ENCODE measurements at regions not wholly inside any gene's neighbourhood (a gene's known extent, or its start where the extent isn't known, plus 50 kb on each side); places are given as distances from the start of the nearest gene placed in this dataset.

DNA sequence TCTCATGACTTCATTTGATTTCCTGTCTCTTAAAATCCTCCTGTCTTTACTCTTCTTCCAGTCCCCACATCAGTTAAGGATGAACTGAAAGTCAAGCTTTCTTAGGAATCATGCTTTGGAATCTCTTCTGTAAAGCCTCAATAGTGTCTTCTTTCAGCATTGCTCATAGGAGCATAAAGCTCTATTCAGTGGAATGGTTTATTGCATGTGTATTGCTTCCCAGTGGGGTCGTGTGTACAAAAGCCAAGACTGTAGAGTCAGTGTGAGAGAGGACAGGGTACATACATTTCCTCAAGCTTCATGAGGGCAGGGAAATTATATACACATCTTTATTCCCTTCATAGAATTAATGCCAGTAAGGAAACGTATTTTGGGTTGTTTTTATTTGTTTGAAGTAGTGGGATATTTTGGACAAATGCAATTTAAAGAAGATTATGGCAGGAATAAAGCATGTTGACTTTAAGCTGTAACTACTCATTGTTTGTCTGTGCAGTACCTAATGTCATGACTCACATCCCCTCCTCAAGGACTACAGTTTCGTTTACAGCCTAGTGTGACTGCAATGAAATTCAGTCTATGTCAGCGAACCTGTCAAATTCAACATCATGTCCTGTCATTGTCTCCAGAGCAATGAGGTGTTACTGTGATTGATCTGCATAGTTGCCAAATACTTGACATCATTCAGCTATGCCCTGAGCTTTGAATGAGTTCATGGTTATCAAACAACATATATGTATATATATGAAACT, 2164.2 kb downstream of the NCAM2 start:
- TF ChIP-seq, protein P1, sequence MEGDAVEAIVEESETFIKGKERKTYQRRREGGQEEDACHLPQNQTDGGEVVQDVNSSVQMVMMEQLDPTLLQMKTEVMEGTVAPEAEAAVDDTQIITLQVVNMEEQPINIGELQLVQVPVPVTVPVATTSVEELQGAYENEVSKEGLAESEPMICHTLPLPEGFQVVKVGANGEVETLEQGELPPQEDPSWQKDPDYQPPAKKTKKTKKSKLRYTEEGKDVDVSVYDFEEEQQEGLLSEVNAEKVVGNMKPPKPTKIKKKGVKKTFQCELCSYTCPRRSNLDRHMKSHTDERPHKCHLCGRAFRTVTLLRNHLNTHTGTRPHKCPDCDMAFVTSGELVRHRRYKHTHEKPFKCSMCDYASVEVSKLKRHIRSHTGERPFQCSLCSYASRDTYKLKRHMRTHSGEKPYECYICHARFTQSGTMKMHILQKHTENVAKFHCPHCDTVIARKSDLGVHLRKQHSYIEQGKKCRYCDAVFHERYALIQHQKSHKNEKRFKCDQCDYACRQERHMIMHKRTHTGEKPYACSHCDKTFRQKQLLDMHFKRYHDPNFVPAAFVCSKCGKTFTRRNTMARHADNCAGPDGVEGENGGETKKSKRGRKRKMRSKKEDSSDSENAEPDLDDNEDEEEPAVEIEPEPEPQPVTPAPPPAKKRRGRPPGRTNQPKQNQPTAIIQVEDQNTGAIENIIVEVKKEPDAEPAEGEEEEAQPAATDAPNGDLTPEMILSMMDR (IDR thresholded peaks at IDR 0.05), result no peak
- TF ChIP-seq EZH2phosphoT487 (IDR thresholded peaks at IDR 0.05), result no peak

Data from neural progenitor cell (in vitro differentiated cells).